HG02763 (cell line): ENCODE measurements at regions not wholly inside any gene's neighbourhood (a gene's known extent, or its start where the extent isn't known, plus 50 kb on each side); places are given as distances from the start of the nearest gene placed in this dataset.

ENCODE experiments used
- ATAC-seq: cut with Tn5 transposase; IDR thresholded peaks from one replicate; pipeline ENCODE4 v1.9.1; 2021; ENCODE audit warnings: mild to moderate bottlenecking, moderate library complexity; ENCODE audit not compliant: unreplicated experiment

- ATAC-seq: no peak
These were observed 277.9 kb downstream of the RPLP1 start for GRCh38 chr15:69730281-69731080.

DNA sequence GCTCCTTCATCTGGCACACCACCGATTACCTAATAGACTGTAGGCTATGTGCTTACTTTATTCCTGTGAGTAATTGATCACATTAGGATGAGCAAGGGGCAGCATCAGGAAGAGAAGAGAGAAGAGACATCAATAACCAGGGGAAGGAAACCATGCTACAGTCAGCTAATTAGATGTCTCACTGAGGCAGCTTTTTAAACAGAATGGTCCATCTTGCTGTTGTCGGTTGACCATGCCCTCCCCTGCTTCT is 278.4 kb downstream of the RPLP1 start:
- ATAC-seq: no peak

DNA sequence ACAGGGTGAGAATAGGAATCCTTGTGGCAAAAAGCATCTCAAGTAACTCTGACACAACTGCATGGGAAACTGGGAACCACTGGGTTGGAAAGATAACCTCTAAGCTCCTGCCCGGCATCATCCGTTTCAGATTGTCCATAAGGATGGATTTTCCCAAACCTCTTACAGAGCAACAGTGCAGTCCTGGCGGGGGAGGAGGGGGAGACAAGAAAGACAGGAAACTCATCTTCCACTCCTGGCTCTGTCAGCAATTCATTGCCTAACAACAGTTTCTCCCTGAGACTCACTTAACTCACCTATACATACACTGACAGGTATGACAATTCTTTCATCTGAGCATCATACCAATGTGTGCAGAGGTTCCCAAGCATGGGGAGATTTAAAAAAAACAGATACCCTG is 279.0 kb downstream of the RPLP1 start:
- ATAC-seq: no peak

- ATAC-seq: no peak
These were observed 279.5 kb downstream of the RPLP1 start for GRCh38 chr15:69732133-69732532.

DNA sequence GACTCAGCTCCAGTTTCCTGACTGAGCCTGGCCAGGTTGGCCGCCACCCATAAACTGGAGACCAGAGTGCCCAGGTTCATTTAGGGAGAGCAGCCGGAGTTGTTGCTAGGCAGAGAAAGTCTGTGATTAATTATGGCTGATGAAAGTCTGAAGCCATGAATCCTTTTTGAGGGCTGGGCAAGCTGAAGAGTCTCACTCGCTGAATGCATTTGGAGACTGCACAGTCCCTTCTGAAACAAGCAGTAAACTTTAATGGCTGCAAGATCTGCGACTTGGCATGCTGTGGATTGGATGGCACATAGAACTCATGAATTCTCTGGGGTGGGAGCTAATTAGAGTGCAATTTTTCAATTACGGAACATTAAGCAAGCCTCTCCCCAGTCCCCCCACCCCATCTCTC is 282.1 kb downstream of the RPLP1 start:
- no peak for ATAC-seq

DNA sequence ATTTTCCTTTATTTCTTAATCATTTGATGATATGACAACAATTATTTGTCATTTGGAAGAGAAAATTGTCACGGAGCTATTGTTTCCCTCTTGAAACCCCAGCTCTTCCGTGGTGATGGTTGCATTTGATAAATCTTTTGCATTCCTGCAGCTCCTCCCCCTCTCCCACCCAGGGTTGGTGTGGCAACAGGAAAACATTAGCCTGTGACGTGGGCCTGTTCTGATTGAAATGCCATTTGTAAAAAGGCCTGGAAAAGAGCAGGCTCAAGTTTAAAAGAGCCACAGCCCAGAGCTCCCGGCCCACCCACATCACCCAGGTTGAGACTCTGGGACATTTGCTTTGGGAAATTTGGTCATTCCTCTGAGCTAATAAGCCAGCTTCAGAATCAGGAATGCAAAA is 282.5 kb downstream of the RPLP1 start:
- ATAC-seq: no peak

DNA sequence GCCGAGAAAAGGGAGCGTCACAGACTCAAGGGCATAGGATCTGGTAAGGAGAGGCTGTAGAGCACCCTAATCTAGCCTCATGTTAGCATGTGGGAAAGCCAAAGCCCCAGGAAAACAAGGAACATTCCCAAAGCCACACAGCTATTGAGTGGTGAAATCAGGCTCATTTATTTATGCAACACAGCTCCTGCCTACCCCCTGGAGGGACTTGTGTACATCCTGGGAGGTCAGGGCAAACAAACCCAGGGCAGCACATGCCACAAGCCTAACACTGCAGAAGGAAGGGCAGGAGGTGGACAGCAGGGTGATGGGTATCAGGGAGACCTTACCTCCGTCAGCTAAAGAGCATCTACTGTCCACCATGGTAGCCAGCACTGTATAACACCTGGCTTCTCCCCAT is 283.5 kb downstream of the RPLP1 start:
- ATAC-seq: no peak

DNA sequence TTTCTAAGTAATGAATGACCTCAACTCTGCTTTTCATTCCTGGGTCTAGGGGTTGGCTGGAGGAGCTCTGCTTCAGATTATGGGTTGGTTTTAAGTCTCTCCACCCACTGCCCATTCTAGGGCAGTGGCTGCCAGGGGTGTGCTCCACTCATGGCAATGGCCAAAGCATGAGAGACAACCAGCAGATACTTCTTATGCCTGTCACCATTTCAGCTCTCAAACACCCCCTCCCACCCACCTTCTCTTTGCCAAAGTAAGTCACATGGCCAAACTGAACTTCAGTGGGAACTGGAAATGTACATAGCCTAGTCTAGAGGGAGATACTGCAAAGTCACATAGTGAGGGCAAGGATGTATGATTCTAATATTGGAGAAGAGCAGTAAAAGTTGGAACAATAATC is 285.3 kb downstream of the RPLP1 start:
- no peak for ATAC-seq

DNA sequence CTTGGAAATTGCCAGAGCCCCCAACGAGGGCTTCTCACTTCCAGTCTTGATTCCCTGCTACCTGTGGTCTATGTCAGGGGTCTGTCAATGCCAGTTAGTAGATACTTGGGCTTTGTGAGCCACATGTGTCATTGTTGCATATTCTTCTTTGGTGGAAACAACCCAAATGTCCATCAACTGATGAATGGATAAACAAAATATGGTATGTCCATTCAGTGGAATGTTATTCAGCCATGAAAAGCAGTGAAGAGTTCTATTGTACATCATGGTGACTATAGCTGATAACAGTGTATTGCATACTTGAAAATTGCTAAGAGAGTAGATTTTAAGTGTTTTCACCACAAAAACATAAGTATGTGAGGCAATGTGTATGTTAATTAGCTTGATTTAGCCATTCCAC is 288.1 kb downstream of the RPLP1 start:
- ATAC-seq: no peak

DNA sequence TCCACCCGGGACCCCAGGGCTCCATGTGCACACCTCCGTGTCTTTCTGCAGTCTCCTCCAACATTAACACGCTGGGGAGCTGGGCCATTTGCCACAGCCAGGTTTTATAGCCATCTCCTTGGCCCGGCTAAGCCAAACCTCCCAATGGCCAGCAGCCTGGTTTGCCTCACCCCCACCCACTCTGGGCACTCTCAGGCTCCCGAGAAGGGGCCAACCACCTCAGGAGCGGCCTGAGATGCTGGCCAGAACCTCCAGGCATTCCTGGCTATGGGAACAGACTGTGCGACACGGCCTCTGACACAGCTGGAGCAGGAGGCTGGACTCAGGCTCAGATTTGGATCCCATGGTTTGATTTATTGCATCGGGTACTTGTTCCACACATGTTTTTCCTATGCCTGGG is 289.7 kb downstream of the RPLP1 start:
- ATAC-seq: no peak

GRCh38 chr15:69743091-69743490 is 290.5 kb downstream of the RPLP1 start:
- ATAC-seq: no peak

GRCh38 chr15:69744391-69745162 is 292.0 kb downstream of the RPLP1 start:
- ATAC-seq: no peak

DNA sequence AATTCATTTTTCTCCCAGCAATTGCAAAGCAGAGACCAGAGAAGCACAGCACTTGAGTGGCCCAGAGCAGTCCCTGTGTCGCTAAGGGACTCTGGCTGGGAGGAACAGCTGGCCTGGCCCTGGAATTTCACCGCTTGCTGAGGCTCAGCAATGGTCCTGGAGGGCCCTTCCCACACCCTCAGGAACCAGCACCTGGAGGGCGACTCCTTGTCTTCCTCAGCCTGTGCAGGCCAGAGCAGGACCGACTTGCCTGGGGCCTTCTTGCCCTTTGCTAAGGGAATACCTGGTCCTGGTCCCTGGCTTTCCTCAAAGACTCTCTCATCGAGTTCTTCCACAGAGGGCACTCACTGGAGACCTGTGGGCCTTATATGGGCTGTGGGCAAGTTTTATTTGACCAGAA is 294.6 kb downstream of the RPLP1 start:
- no peak for ATAC-seq

- no peak for ATAC-seq
These were observed 295.5 kb downstream of the RPLP1 start for GRCh38 chr15:69748131-69748530.

DNA sequence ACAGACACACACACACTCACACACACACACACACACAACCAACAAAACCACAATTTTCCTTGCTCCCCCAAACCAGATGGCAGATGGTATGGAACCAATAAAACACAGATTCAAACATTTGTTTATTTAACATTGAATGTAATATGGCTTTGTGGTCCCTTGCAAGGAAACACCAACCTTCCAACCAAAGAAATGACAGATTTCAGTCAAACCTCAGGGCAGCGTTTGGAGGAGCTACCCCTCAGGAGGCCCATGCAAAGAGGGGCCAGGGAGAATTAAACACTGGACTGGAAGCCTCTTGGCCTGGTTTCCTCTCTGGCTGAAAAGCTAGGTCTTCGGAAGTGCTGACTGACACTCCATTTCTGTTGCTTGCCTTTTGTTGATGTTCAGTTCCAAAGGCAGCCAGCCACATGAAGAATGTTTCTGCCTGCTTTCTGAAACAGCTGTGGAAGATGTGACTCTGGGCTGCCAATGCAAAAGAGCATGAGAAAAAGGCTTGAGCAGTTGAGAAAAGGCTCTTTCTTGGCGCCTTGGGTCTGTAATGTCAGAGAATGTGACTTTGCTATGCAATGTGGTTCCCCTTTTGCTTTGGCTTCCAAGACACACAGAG is 296.1 kb downstream of the RPLP1 start:
- no peak for ATAC-seq

GRCh38 chr15:69749274-69749673 is 296.7 kb downstream of the RPLP1 start:
- ATAC-seq: no peak

DNA sequence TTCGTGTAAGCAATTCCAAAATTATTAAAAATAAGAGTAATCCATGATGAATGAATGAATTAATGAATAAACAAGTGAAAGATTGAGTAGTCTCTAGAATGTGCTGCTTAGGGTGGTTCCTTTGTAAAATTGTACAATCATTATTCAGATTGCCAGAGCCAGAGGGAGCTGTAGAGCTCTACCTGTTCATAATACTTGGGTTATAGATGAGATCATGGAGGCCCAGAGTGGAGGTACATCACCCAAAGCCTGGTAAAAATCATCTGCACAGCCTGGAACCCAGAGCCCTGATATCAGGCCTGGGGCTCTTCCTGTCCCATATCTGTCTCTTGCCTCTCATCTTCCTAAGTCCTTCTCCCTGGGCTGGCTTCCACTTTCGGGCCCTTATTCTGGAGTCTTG is 297.2 kb downstream of the RPLP1 start:
- ATAC-seq: no peak

- no peak for ATAC-seq
These were observed 297.6 kb downstream of the RPLP1 start for GRCh38 chr15:69750253-69750652.

GRCh38 chr15:69751147-69751546 is 298.5 kb downstream of the RPLP1 start:
- no peak for ATAC-seq

- ATAC-seq: no peak
These were observed 298.9 kb downstream of the RPLP1 start for GRCh38 chr15:69751566-69751965.

DNA sequence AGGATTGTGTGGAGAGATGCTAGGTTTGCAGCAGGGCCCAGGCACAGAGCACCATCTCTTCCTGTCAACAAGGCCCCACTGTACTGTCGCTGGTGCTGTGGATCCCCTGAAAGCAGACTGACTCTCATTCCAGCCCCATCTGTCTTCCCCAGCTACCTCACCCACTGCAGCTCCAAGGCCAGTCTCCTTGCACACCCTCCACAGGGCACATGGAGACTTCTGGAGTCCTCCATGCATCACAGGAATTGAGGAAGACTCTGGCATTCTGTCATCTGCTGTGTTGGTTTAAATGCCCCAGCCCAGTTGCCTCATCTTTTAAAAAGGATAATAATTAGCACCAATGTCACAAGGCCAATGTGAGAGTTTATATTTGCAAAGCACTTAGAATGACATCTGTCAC is 301.2 kb downstream of the RPLP1 start:
- no peak for ATAC-seq

DNA sequence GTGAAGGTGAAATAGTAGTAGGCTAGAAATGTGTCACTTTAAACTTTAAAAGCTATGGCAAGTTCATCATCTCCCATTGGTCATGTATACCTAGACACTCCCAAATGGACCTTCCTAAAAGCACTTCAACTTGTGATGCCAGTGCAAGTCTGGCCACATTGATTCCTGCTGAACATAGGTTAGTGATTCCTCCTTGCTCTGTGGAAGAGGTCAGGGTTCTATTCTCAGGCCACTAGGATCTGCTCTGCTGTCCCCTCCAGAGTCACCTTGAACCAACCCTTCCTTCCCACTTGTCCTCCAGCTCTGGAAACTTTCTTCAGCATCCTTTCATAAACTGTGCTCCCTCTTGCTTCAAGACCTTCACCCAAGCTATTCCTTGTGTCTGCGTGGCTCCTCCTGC is 301.7 kb downstream of the RPLP1 start:
- no peak for ATAC-seq
